Parathyroid adenoma (tissue), 2 donors: ENCODE measurements at regions not wholly inside any gene's neighbourhood (a gene's known extent, or its start where the extent isn't known, plus 50 kb on each side); places are given as distances from the start of the nearest gene placed in this dataset.

Experiments used
- H2AFZ ChIP-seq: fragments of 300-600 bp; sonication (generic); one replicate; pipeline ENCODE4 v1.7.0; 2017; ENCODE audit warnings: antibody characterized with exemption, mild to moderate bottlenecking
- H3K27ac ChIP-seq: fragments of 300-600 bp; sonication (generic); one replicate; pipeline ENCODE4 v1.7.0; 2017
- H3K27me3 ChIP-seq: fragments of 300-600 bp; sonication (generic); one replicate; pipeline ENCODE4 v1.7.0; 2017; ENCODE audit warnings: low read length; ENCODE audit not compliant: control insufficient read depth, insufficient read depth
- H3K36me3 ChIP-seq: fragments of 300-600 bp; sonication (generic); one replicate; pipeline ENCODE4 v1.7.0; 2017; ENCODE audit warnings: low read length; ENCODE audit not compliant: control insufficient read depth, insufficient read depth
- H3K4me1 ChIP-seq: fragments of 300-600 bp; sonication (generic); one replicate; pipeline ENCODE4 v1.7.0; 2017; ENCODE audit warnings: control low read depth
- H3K4me2 ChIP-seq: fragments of 300-600 bp; sonication (generic); one replicate; pipeline ENCODE4 v1.7.0; 2017; ENCODE audit warnings: low read length
- H3K4me3 ChIP-seq: fragments of 300-600 bp; sonication (generic); one replicate; pipeline ENCODE4 v1.7.0; 2017; ENCODE audit warnings: low read depth, low read length
- H3K79me2 ChIP-seq: fragments of 300-600 bp; sonication (generic); one replicate; pipeline ENCODE4 v1.7.0; 2017; ENCODE audit warnings: control low read depth
- H3K9ac ChIP-seq: fragments of 300-600 bp; sonication (generic); one replicate; pipeline ENCODE4 v1.7.0; 2017; ENCODE audit warnings: mild to moderate bottlenecking
- H3K9me3 ChIP-seq: fragments of 300-600 bp; sonication (generic); one replicate; pipeline ENCODE4 v1.7.0; 2017; ENCODE audit warnings: low read length; ENCODE audit not compliant: control insufficient read depth
- TF ChIP-seq, protein P1 (sequence below): fragments of 300-600 bp; sonication (generic); IDR thresholded peaks from one replicate; pipeline ENCODE4 v1.7.0; 2017; ENCODE audit warnings: antibody characterized with exemption, mild to moderate bottlenecking
- donor health status: primary hyperparathyroidism.

DNA sequence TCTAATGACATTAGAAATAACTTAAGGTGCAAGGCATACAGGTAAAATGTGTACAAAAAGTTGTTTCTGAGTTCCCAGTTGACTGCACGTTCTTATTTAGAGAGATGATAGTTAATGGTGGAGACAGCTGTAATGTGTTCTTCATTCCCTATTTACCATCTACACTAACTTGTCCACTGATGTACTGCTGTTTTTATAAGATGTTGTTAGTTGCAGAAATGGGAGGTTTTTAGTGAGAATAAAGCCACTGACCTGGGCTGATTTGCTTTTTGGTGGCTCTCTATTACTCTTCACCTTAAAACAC lies 122.9 kb upstream of the LYPLAL1 start:
- TF ChIP-seq, protein P1, sequence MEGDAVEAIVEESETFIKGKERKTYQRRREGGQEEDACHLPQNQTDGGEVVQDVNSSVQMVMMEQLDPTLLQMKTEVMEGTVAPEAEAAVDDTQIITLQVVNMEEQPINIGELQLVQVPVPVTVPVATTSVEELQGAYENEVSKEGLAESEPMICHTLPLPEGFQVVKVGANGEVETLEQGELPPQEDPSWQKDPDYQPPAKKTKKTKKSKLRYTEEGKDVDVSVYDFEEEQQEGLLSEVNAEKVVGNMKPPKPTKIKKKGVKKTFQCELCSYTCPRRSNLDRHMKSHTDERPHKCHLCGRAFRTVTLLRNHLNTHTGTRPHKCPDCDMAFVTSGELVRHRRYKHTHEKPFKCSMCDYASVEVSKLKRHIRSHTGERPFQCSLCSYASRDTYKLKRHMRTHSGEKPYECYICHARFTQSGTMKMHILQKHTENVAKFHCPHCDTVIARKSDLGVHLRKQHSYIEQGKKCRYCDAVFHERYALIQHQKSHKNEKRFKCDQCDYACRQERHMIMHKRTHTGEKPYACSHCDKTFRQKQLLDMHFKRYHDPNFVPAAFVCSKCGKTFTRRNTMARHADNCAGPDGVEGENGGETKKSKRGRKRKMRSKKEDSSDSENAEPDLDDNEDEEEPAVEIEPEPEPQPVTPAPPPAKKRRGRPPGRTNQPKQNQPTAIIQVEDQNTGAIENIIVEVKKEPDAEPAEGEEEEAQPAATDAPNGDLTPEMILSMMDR, result no peak
- no peak overlapping the region for H3K4me2 ChIP-seq
- no peaks in the 10 kb centered on the region for H3K79me2 ChIP-seq
- H3K27me3 ChIP-seq, result no peaks in the 10 kb centered on the region
- H3K4me1 ChIP-seq, result no peaks in the 10 kb centered on the region
- H3K4me3 ChIP-seq, result no peak overlapping the region
- H2AFZ ChIP-seq, result no peak overlapping the region
- no peaks in the 10 kb centered on the region for H3K9me3 ChIP-seq
- no peak overlapping the region for H3K9ac ChIP-seq
- no peak overlapping the region for H3K27ac ChIP-seq
- no peaks in the 10 kb centered on the region for H3K36me3 ChIP-seq

GRCh38 chr1:219051547-219051946 lies 122.1 kb upstream of the LYPLAL1 start:
- no peak overlapping the region for H3K27ac ChIP-seq
- TF ChIP-seq, protein P1, result no peak
- H3K4me2 ChIP-seq, result no peak overlapping the region
- H3K79me2 ChIP-seq, result no peaks in the 10 kb centered on the region
- no peaks in the 10 kb centered on the region for H3K27me3 ChIP-seq
- no peaks in the 10 kb centered on the region for H3K36me3 ChIP-seq
- no peak overlapping the region for H3K4me3 ChIP-seq
- no peak overlapping the region for H3K9ac ChIP-seq
- H3K4me1 ChIP-seq, result no peaks in the 10 kb centered on the region
- no peak overlapping the region for H2AFZ ChIP-seq
- H3K9me3 ChIP-seq, result no peaks in the 10 kb centered on the region

GRCh38 chr1:219058891-219059820 lies 114.5 kb upstream of the LYPLAL1 start:
- H2AFZ ChIP-seq, result no peak overlapping the region
- H3K9ac ChIP-seq, result no peak overlapping the region
- no peaks in the 10 kb centered on the region for H3K4me1 ChIP-seq
- H3K9me3 ChIP-seq, result no peaks in the 10 kb centered on the region
- no peaks in the 10 kb centered on the region for H3K36me3 ChIP-seq
- no peaks in the 10 kb centered on the region for H3K27me3 ChIP-seq
- H3K4me3 ChIP-seq, result no peak overlapping the region
- no peak overlapping the region for H3K27ac ChIP-seq
- TF ChIP-seq, protein P1, result no peak
- no peak overlapping the region for H3K4me2 ChIP-seq
- no peaks in the 10 kb centered on the region for H3K79me2 ChIP-seq

DNA sequence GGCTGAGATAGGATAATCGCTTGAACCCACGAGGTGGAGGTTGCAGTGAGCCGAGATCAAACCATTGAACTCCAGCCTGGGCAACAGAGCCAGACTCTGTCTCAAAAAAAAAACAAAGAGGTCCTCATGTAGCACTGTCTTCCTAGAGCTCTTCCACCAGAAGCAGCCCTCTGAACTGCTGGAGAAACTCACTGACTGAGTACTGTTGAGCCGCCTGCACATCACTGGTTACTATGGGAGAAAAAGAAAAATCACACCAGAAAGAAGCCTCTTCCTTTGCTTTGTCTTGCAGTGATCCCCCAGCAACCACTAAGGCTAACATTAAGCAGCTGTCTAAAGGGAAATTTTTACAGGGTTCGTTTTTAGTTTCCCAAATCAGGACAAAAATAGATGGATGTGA lies 112.9 kb upstream of the LYPLAL1 start:
- no peak overlapping the region for H3K9ac ChIP-seq
- H2AFZ ChIP-seq, result no peak overlapping the region
- H3K4me2 ChIP-seq, result no peak overlapping the region
- no peaks in the 10 kb centered on the region for H3K79me2 ChIP-seq
- no peak overlapping the region for H3K4me3 ChIP-seq
- H3K36me3 ChIP-seq, result no peaks in the 10 kb centered on the region
- no peak overlapping the region for H3K27ac ChIP-seq
- TF ChIP-seq, protein P1, result no peak
- no peaks in the 10 kb centered on the region for H3K4me1 ChIP-seq
- no peaks in the 10 kb centered on the region for H3K27me3 ChIP-seq
- no peaks in the 10 kb centered on the region for H3K9me3 ChIP-seq

DNA sequence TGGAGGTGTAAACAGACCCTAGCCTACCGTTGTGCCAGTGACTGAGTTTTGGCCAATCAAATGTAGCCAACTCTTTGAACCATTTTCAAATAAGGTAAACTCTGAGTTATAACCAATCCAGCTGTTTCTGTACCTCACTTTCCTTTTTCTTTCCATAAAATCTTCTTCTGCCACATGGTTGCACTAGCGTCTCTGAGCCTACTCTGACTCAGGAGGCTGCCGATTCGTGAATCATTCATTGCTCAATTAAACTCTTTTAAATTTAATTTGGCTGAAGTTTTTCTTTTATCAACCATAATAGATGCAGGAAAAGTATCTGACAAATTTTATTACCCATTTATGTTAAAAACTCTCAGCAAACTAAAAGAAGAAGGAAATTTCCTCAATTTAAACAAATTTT lies 111.5 kb upstream of the LYPLAL1 start:
- no peak overlapping the region for H2AFZ ChIP-seq
- no peaks in the 10 kb centered on the region for H3K9me3 ChIP-seq
- H3K9ac ChIP-seq, result no peak overlapping the region
- H3K36me3 ChIP-seq, result no peaks in the 10 kb centered on the region
- TF ChIP-seq, protein P1, result no peak
- H3K4me1 ChIP-seq, result no peaks in the 10 kb centered on the region
- no peak overlapping the region for H3K4me2 ChIP-seq
- H3K27ac ChIP-seq, result no peak overlapping the region
- H3K4me3 ChIP-seq, result no peak overlapping the region
- no peaks in the 10 kb centered on the region for H3K79me2 ChIP-seq
- H3K27me3 ChIP-seq, result no peaks in the 10 kb centered on the region
